ENCODE measurements at regions not wholly inside any gene's neighbourhood (a gene's known extent, or its start where the extent isn't known, plus 50 kb on each side); places are given as distances from the start of the nearest gene placed in this dataset.

DNA sequence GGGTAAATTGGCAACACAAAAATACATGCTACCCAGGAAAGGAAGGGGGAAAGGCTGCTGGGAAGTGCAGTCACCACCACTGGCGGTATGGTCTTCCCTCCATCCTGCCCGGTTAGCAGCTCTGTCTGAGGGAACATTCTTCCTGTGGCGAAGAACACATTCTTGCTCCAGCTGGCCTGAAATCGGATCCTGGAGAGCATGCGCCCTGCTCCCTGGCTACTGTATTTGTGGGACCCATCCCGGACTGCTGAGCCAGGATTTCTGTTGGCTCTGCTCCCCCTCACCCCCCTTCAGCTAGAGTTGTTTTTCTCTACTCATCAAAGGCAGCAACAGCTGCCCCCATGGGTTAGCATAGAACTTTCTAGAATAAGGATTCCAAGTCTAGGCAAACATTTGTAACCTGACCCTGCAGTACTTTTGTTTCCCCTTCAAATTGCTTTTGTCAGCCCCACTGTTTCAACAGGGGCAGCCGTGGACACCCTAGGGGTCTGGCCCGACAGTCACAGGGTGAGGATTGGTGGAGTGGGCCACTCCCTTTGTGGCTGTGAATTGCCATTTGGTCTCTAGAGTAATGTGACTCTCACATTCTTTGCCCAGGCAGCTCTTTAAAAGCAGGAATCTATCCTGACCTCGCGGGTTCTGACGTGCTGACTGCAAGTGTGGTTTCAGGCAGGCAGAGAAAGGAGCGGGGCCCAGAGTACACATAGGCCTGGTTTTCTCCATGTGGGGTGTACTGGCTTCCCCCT lies 157.7 kb downstream of the TOMM20 start (continued):
- TF ChIP-seq CCDC6 (CRISPR knock-in tag; IDR thresholded peaks at IDR 0.05) (0 out of 2 replicates have a peak, but pooled peaks have one; percentile 30), PAX8 (CRISPR knock-in tag; IDR thresholded peaks at IDR 0.05; ENCODE audit: borderline replicate concordance) (no peak), ZNF33A (CRISPR knock-in tag; IDR thresholded peaks at IDR 0.05; ENCODE audit: borderline replicate concordance) (no peak), NFRKB (IDR thresholded peaks at IDR 0.05) (no peak), ZNF577 (CRISPR knock-in tag; IDR thresholded peaks at IDR 0.05; ENCODE audit: borderline replicate concordance, low read depth) (no peak), MXI1 (IDR thresholded peaks at IDR 0.05; ENCODE audit: borderline replicate concordance, low read depth, low read length) (no peak), ZNF546 (CRISPR knock-in tag; conservative IDR thresholded peaks at IDR 0.05) (no peak), ZNF550 (CRISPR knock-in tag; IDR thresholded peaks at IDR 0.05; ENCODE audit: borderline replicate concordance) (no peak), ZNF614 (CRISPR knock-in tag; IDR thresholded peaks at IDR 0.05; ENCODE audit: borderline replicate concordance) (no peak), MYNN (CRISPR knock-in tag; IDR thresholded peaks at IDR 0.05; ENCODE audit: low read depth) (no peak), ZNF275 (CRISPR knock-in tag; IDR thresholded peaks at IDR 0.05; ENCODE audit: borderline replicate concordance) (no peak), ZNF652 (CRISPR knock-in tag; IDR thresholded peaks at IDR 0.05; ENCODE audit: borderline replicate concordance, low read depth) (no peak), ZNF678 (CRISPR knock-in tag; IDR thresholded peaks at IDR 0.05) (no peak), MAFK (conservative IDR thresholded peaks at IDR 0.05 in 1 of 2, IDR thresholded peaks at IDR 0.05 in 1 of 2; ENCODE audit: low read length in 2 of 2) (no peak), MBD4 (IDR thresholded peaks at IDR 0.05; ENCODE audit: borderline replicate concordance, low read length) (no peak), SRY (CRISPR knock-in tag; IDR thresholded peaks at IDR 0.05) (no peak), SNAPC5 (CRISPR knock-in tag; IDR thresholded peaks at IDR 0.05; ENCODE audit: borderline replicate concordance) (no peak), FOXP1 (IDR thresholded peaks at IDR 0.05) (no peak), FOXP1 (CRISPR knock-in tag; IDR thresholded peaks at IDR 0.05) (no peak), IRX3 (CRISPR knock-in tag; IDR thresholded peaks at IDR 0.05; ENCODE audit: borderline replicate concordance, low read depth) (no peak), TSC22D2 (CRISPR knock-in tag; IDR thresholded peaks at IDR 0.05; ENCODE audit: borderline replicate concordance) (no peak), ZNF251 (CRISPR knock-in tag; IDR thresholded peaks at IDR 0.05) (no peak)
- TF ChIP-seq, protein P1, sequence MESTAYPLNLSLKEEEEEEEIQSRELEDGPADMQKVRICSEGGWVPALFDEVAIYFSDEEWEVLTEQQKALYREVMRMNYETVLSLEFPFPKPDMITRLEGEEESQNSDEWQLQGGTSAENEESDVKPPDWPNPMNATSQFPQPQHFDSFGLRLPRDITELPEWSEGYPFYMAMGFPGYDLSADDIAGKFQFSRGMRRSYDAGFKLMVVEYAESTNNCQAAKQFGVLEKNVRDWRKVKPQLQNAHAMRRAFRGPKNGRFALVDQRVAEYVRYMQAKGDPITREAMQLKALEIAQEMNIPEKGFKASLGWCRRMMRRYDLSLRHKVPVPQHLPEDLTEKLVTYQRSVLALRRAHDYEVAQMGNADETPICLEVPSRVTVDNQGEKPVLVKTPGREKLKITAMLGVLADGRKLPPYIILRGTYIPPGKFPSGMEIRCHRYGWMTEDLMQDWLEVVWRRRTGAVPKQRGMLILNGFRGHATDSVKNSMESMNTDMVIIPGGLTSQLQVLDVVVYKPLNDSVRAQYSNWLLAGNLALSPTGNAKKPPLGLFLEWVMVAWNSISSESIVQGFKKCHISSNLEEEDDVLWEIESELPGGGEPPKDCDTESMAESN (CRISPR knock-in tag; conservative IDR thresholded peaks at IDR 0.05): no peak
- TF ChIP-seq, protein P2, sequence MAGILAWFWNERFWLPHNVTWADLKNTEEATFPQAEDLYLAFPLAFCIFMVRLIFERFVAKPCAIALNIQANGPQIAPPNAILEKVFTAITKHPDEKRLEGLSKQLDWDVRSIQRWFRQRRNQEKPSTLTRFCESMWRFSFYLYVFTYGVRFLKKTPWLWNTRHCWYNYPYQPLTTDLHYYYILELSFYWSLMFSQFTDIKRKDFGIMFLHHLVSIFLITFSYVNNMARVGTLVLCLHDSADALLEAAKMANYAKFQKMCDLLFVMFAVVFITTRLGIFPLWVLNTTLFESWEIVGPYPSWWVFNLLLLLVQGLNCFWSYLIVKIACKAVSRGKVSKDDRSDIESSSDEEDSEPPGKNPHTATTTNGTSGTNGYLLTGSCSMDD (CRISPR knock-in tag; IDR thresholded peaks at IDR 0.05): no peak
- TF ChIP-seq, protein P3, sequence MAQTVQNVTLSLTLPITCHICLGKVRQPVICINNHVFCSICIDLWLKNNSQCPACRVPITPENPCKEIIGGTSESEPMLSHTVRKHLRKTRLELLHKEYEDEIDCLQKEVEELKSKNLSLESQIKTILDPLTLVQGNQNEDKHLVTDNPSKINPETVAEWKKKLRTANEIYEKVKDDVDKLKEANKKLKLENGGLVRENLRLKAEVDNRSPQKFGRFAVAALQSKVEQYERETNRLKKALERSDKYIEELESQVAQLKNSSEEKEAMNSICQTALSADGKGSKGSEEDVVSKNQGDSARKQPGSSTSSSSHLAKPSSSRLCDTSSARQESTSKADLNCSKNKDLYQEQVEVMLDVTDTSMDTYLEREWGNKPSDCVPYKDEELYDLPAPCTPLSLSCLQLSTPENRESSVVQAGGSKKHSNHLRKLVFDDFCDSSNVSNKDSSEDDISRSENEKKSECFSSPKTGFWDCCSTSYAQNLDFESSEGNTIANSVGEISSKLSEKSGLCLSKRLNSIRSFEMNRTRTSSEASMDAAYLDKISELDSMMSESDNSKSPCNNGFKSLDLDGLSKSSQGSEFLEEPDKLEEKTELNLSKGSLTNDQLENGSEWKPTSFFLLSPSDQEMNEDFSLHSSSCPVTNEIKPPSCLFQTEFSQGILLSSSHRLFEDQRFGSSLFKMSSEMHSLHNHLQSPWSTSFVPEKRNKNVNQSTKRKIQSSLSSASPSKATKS (CRISPR knock-in tag; IDR thresholded peaks at IDR 0.05): no peak
